PC-9 (cell line): ENCODE measurements at regions not wholly inside any gene's neighbourhood (a gene's known extent, or its start where the extent isn't known, plus 50 kb on each side); places are given as distances from the start of the nearest gene placed in this dataset.

Experiments used
- BruUV-seq: library from RNA; stranded (reverse); fragments of 400-500 nt; replicated peaks from 2 replicates; lab custom pipeline; 2021; lab: Mats Ljungman, UMichigan
- CTCF ChIA-PET: fragments of 300-600 bp; sonication (Branson Sonifier 250); formaldehyde crosslinking; loops from one replicate; lab custom pipeline; 2022; ENCODE audit warnings: antibody characterized with exemption; lab: Charles Lee
- POLR2A ChIA-PET: fragments of 300-600 bp; sonication (Branson Sonifier 250); formaldehyde crosslinking; loops from one replicate; lab custom pipeline; 2022; ENCODE audit warnings: antibody characterized with exemption; ENCODE audit not compliant: unreplicated experiment; lab: Charles Lee
- DNase-seq, 2 experiments: peaks; one replicate each; pipeline versions ENCODE4 v3.0.0 to v3.0.0-alpha.2; 2015 to 2022; ENCODE audit warnings: mixed read lengths in 1 of 2
- H2AFZ ChIP-seq: fragments of 200-600 bp; sonication (generic); 2 replicates; pipeline ENCODE4 v1.8.1; 2017; ENCODE audit warnings: antibody characterized with exemption
- H3F3A ChIP-seq: fragments of 200-600 bp; sonication (generic); 2 replicates; pipeline ENCODE4 v1.8.1; 2017; ENCODE audit warnings: antibody characterized with exemption, mild to moderate bottlenecking, low read depth; ENCODE audit not compliant: insufficient read depth
- H3K27ac ChIP-seq: fragments of 200-600 bp; sonication (generic); 2 replicates; pipeline ENCODE4 v1.6.1; 2016; ENCODE audit warnings: mixed run types
- H3K27me3 ChIP-seq: fragments of 200-600 bp; sonication (generic); 2 replicates; pipeline ENCODE4 v1.6.1; 2016; ENCODE audit warnings: low read depth, mixed run types; ENCODE audit not compliant: insufficient read depth
- H3K36me3 ChIP-seq: fragments of 200-600 bp; sonication (generic); 2 replicates; pipeline ENCODE4 v1.6.1; 2016; ENCODE audit warnings: low read depth, mixed run types
- H3K4me1 ChIP-seq: fragments of 200-600 bp; sonication (generic); replicated peaks from 2 replicates; pipeline ENCODE4 v1.6.1; 2016; ENCODE audit warnings: mixed run types; ENCODE audit not compliant: insufficient read depth
- H3K4me2 ChIP-seq: fragments of 200-600 bp; sonication (generic); 2 replicates; pipeline ENCODE4 v1.6.1; 2017; ENCODE audit warnings: mixed run types
- H3K4me3 ChIP-seq: fragments of 200-600 bp; sonication (generic); 2 replicates; pipeline ENCODE4 v1.6.1; 2016; ENCODE audit warnings: mixed run types
- H3K79me2 ChIP-seq: fragments of 200-600 bp; sonication (generic); 2 replicates; pipeline ENCODE4 v1.6.1; 2017; ENCODE audit warnings: low read depth, mixed run types
- H3K9me2 ChIP-seq: fragments of 200-600 bp; sonication (generic); 2 replicates; pipeline ENCODE4 v1.8.1; 2017; ENCODE audit warnings: mild to moderate bottlenecking; ENCODE audit not compliant: insufficient read depth
- H3K9me3 ChIP-seq: fragments of 200-600 bp; sonication (generic); 2 replicates; pipeline ENCODE4 v1.8.1; 2016; ENCODE audit warnings: low read depth; ENCODE audit not compliant: insufficient read depth
- H4K20me1 ChIP-seq: fragments of 200-600 bp; sonication (generic); 2 replicates; pipeline ENCODE4 v1.8.1; 2017; ENCODE audit not compliant: insufficient read depth
- EZH2 ChIP-seq: fragments of 200-600 bp; sonication (generic); IDR thresholded peaks from 2 replicates; pipeline ENCODE4 v1.8.0; 2017; ENCODE audit warnings: antibody characterized with exemption, low read depth
- intact Hi-C: fragments of 100-400 bp; cut with micrococcal nuclease; formaldehyde crosslinking; loops from one replicate; pipeline ENCODE4 v1.10.0; 2022; ENCODE audit not compliant: unreplicated experiment
- TF ChIP-seq, protein P1 (sequence below): fragments of 200-600 bp; sonication (generic); conservative IDR thresholded peaks from 2 replicates; pipeline ENCODE4 v1.6.1; 2017; ENCODE audit warnings: mixed run types, antibody characterized with exemption, mild to moderate bottlenecking, moderate library complexity

DNA sequence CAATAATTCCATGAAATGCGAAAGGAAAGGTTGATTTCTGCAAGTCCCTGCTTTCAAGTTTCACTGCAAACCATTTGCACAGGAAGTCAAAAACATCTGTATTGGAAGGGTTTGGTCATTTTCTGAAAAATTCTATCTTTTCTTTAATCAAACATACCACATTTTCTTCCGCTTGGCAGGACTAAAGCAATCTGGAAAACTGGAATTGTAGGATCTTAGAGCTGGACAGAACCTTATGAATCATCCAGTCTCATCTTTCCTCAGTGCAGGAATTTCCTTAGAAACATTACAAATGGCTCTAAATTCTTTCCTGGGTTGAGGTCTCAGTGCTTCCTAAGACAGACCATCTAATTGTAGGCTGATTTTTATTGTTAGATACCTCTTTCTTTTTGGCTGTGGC lies 111.5 kb upstream of the ELAC2 start:
- Histone ChIP-seq H3K79me2 (no peaks in the 10 kb centered on the region), H3K9me3 (no peaks in the 10 kb centered on the region), H2AFZ (no peak overlapping the region), H3K9me2 (no peaks in the 10 kb centered on the region), H3K27ac (no peak overlapping the region), H3F3A (no peaks in the 10 kb centered on the region), H4K20me1 (no peaks in the 10 kb centered on the region), H3K4me3 (no peak overlapping the region), H3K4me1 (no peaks in the 10 kb centered on the region), H3K27me3 (no peaks in the 10 kb centered on the region), H3K36me3 (no peaks in the 10 kb centered on the region), H3K4me2 (no peak overlapping the region)
- DNase-seq = no peak
- ChIA-PET CTCF (no interaction called here), POLR2A (no interaction called here)
- TF ChIP-seq, protein P1, sequence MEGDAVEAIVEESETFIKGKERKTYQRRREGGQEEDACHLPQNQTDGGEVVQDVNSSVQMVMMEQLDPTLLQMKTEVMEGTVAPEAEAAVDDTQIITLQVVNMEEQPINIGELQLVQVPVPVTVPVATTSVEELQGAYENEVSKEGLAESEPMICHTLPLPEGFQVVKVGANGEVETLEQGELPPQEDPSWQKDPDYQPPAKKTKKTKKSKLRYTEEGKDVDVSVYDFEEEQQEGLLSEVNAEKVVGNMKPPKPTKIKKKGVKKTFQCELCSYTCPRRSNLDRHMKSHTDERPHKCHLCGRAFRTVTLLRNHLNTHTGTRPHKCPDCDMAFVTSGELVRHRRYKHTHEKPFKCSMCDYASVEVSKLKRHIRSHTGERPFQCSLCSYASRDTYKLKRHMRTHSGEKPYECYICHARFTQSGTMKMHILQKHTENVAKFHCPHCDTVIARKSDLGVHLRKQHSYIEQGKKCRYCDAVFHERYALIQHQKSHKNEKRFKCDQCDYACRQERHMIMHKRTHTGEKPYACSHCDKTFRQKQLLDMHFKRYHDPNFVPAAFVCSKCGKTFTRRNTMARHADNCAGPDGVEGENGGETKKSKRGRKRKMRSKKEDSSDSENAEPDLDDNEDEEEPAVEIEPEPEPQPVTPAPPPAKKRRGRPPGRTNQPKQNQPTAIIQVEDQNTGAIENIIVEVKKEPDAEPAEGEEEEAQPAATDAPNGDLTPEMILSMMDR = no peak
- no peak for TF ChIP-seq EZH2
- BruUV-seq = no TSS peak
- intact Hi-C loops = no loop called here

DNA sequence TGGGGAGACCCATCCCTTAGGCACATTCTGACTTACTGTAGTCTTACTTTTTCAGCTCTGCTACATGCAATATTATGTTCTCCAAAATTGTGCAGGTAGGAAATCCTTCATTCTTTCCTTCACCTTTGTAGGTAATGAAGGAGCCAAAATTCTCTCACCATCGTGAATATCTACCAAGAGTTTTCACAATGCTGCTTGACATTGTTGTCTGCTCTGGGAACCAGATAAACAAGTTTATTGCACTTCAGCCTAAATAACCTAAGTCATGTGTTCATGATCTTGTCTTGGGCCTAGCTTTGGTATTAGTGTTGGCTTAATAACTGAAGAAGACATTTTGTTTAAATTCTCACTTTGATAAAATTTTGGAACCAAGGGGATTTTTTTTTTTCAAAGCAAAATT lies 110.8 kb upstream of the ELAC2 start:
- Histone ChIP-seq H3K4me1 (no peaks in the 10 kb centered on the region), H3K36me3 (no peaks in the 10 kb centered on the region), H3K4me2 (no peak overlapping the region), H3K27ac (no peak overlapping the region), H2AFZ (no peak overlapping the region), H3K4me3 (no peak overlapping the region), H3K9me2 (no peaks in the 10 kb centered on the region), H3K9me3 (no peaks in the 10 kb centered on the region), H3F3A (no peaks in the 10 kb centered on the region), H3K79me2 (no peaks in the 10 kb centered on the region), H3K27me3 (no peaks in the 10 kb centered on the region), H4K20me1 (no peaks in the 10 kb centered on the region)
- ChIA-PET POLR2A (no interaction called here), CTCF (no interaction called here)
- no TSS peak for BruUV-seq
- TF ChIP-seq, protein P1 = no peak
- intact Hi-C loops = no loop called here
- DNase-seq = no peak

DNA sequence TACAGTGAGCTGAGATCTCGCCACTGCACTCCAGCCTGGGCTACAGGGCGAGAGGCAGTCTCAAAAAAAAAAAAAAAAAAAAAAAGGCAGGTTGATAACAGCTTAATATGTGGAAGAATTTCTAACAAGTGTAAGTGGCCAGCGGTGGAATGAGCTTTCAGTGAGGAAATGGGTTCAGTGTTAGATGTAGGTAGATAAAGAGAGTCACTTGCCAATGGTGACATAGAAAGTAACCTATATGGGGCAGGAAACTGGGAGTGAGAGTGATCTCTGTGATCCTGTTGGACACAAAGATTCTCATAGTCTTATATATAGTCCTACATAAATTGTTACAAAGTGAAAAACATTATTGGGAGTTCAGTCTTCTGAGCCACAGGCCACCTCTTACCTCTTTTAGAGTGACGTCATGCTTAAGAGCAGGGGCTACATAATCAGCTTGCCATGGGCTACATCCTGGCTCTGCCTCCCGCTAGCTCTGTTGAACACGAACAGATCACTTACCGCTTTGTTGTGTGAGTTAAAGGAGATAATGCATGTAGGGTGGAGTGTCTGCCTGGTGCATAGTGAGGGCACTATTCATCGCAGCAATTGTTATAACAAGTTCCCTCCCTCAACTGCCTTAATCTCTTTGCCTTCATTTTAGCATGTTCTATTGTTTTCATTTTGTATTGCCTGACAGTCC lies 110.2 kb upstream of the ELAC2 start:
- Histone ChIP-seq H3K27ac (no peak overlapping the region), H3K4me2 (no peak overlapping the region), H3K4me1 (no peaks in the 10 kb centered on the region), H3K36me3 (no peaks in the 10 kb centered on the region), H3K27me3 (no peaks in the 10 kb centered on the region), H3F3A (no peaks in the 10 kb centered on the region), H3K4me3 (no peak overlapping the region), H3K9me3 (no peaks in the 10 kb centered on the region), H3K9me2 (no peaks in the 10 kb centered on the region), H4K20me1 (no peaks in the 10 kb centered on the region), H2AFZ (no peak overlapping the region), H3K79me2 (no peaks in the 10 kb centered on the region)
- TF ChIP-seq, protein P1 = no peak
- no peak for TF ChIP-seq EZH2
- DNase-seq = no peak
- ChIA-PET POLR2A (no interaction called here), CTCF (no interaction called here)
- BruUV-seq = no TSS peak
- intact Hi-C loops = no loop called here
